GM19043 (cell line): ENCODE measurements at regions not wholly inside any gene's neighbourhood (a gene's known extent, or its start where the extent isn't known, plus 50 kb on each side); places are given as distances from the start of the nearest gene placed in this dataset.

Experiments
- ATAC-seq: cut with Tn5 transposase; IDR thresholded peaks from one replicate; pipeline ENCODE4 v1.9.1; 2021; ENCODE audit warnings: low read depth; ENCODE audit not compliant: unreplicated experiment

DNA sequence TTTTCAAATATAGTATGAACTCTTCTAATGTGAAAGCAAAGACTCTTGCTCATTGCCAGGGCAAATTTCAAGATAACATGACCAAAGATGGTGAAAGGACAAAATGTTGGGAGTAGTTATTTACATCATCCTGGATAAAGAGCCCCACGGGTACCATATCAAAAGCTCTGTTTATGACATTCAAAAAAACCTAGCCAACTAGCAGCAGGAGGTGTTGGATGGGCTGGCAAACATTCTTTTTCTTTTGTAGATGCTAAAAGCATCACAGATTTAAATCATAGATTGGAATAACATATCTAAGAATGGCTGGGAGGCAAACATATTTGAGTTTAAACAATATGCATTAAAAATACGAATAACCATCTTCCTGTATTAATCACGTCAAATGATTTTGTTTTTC is 153.5 kb downstream of the ICOS start:
- ATAC-seq: no peak

GRCh38 chr2:204104811-204105210 is 168.2 kb downstream of the ICOS start:
- no peak for ATAC-seq

GRCh38 chr2:204108330-204108751 is 171.8 kb downstream of the ICOS start:
- ATAC-seq: no peak

DNA sequence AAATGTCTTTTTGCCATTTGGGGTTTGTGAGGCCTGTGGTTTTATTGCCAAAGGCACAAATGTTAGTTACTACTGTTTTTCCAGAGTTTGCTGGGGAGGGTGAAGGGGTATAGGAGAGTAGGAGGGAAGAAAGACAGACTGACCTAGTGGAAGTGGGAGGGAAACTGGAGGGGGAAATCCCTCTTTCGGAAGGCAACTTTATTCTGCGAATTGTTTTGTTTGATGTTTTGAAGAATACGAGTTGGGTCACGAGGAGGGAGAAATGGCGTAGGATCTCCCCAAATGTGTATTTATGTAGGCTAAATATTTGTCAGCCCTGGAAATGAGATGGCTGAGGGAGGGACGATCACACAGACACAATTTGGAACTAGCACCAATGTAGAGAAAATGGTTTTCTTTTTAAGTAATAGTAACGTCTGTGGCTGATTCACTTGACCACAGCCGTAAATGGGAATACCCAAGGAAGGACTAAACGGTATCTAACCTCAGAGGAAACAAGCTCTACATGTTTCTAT is 172.3 kb downstream of the ICOS start:
- ATAC-seq: no peak

DNA sequence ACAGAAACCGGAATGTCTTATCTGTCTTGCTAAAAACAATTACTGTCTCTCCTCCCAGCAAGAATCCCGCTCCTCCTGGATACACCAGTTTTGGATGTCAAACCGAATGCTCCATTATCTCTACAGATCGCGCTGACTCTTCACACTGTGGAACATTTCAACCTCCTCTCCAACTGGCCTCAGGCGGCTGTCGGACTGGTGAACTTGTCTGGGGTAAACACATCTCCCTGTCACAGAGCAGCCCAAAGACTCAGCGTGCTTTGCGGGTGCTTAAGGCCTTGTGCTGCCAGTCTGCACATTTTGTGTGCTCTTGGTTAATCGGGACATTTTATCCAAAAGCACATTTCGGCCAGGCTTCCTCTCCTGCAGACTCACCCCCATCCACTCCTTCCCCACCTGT is 173.1 kb downstream of the ICOS start:
- ATAC-seq: no peak

GRCh38 chr2:204110338-204110741 is 173.8 kb downstream of the ICOS start:
- ATAC-seq: peak; percentile 97

GRCh38 chr2:204110751-204111516 is 174.4 kb downstream of the ICOS start:
- ATAC-seq: no peak

DNA sequence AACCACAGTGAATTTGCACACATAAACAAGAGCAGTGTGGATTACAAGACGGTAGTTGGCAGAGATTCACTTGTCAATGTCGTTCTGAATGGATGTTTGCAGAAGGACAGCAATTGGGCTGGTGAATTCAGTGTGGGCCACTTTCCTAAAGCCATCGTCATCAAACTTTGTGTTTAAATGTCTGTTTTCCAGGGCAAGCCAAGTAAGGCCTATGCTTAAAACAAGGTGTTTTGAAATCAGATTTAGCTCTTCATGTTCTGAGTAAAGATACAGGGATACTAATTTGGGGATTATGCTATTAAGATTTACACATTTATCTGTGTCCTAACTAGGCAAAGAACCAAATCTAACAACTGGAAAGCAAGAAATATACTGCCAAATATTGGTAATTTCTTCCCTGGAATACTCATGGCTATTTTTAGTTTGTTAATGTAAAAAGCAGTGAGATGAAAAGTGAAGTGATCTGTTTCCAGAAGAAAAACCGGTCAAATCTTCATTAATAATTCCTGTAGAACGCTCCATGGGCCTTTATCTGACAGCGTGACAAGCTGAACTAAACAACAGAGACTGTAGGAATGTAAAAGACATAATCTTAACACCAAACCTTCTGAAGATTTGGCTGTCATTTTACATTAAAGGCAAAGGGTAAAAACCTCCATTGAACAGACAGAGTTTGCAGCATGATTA is 175.7 kb downstream of the ICOS start:
- ATAC-seq: no peak

- ATAC-seq: no peak
These were observed 178.0 kb downstream of the ICOS start for GRCh38 chr2:204114295-204115136.

DNA sequence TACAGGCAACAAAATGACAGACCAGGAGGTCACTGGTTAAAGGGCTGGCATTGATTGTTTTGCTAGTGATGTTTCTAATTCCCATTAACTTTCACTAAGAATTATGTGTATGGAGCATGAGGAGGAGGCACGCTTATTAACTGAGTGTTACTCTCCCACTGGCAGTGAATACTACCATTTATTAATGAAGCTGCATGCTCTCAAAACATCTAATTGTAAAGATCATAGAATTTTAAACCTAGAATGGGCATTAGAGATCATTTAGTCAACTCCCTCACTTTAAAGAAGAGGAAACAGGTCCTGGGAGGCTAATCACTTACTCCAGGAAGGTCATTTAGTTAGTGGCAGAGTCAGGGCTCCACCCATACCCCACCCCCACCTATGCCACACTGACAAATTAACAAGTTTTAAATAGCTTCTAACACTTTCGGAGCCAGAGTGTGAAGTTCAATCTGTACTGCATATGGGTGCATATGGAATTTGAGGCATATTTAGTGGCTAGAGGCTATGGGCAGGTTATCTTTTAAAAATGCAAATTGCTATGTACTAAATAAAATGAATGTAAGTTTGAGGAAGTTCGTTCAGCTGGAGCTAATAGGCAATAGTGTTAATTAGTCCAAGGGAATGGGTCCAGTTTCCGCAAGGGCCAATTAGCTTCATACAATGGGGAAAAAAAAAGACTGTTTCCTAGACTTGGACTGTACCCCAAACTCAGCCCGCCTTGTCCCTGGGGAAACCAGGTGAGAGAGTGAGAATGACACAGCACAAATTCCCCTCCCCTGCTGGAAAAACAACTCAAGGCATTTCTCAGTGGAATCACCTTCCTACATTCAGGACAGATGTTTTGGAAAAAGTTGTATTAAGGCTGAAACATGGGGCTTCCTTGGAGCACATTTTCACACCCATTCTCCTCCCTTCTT is 178.8 kb downstream of the ICOS start:
- no peak for ATAC-seq

DNA sequence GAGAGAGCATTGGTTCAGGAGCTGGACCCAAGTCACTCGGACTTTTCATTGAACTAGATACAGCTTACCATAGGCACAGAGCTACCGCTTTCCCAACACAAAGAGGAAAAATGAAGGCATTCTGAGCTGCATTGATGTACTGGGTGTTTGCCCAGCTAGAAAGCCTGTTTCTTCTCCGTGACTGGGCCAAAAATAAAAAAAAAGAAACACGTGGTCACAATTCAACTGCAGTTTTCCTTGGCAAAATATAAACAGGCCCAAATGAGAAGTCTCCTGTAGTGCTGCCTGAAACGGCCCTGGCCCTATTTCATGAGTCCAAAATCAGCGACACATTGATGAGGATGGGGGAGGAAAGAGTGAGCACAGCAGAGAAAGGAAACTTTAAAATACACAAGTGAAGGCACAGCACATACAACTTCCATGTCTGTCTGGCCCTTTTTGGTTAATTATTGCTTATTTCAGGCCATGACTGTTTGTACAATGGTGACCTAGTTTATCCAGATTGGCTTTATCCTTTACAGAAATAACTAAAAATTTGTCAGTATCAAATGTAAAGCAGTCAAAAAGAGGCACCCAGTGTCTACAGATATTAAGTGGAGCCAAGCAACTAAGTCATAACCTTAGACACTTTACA is 179.7 kb downstream of the ICOS start:
- no peak for ATAC-seq

- ATAC-seq: no peak
These were observed 185.9 kb downstream of the ICOS start for GRCh38 chr2:204122425-204122824.

- no peak for ATAC-seq
These were observed 187.7 kb downstream of the ICOS start for GRCh38 chr2:204124140-204124750.

DNA sequence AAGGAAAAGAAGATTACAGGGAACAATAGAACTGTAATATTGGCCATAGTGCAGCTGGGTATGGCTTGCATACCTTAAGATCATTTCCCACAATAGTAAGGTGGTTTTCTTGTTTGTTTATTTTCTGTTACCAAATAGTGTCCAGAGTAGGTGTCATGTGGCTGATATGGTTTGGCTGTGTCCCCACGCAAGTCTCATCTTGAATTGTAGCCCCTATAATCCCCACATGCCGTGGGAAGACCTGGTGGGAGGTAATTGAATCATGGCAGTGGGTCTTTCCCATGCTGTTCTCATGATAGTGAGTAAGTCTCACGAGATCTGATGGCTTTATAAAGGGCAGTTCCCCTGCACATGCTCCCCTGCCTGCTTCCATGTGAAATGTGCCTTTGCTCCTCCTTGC is 190.1 kb downstream of the ICOS start:
- no peak for ATAC-seq

GRCh38 chr2:204127238-204127637 is 190.7 kb downstream of the ICOS start:
- no peak for ATAC-seq

DNA sequence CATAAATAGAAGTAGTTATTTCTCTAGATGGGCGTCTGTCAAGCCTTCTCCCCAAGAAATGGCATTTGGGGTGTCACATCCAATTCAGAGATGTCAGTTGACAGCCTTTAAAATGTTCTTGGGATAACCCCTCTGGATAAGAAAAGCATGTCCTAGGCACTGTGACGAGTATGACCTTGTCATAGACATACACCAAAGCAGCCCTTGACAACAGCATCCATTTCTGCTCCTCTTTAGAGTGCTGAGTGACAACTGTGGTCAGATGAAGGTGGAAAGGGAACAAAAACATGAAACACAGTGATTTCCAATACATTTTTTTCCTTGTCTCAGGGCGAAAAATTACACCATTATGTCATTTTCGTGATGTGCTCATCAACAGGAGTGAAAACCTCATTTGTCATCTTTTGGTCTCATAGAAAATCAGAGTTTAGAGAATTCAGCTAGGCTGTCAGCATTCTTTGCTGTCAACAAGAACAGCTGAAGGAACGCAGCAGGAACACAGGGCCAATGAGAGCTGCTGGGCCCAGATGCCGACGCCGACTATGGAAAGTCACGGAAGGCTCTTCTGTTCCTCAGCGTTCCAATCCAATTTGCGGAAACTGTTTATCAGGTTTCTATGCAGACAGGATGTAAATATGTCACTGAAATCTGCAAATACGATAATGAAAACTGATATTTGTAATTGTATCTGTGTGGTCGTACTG is 193.2 kb downstream of the ICOS start:
- no peak for ATAC-seq

- no peak for ATAC-seq
These were observed 195.1 kb downstream of the ICOS start for GRCh38 chr2:204131621-204132020.

DNA sequence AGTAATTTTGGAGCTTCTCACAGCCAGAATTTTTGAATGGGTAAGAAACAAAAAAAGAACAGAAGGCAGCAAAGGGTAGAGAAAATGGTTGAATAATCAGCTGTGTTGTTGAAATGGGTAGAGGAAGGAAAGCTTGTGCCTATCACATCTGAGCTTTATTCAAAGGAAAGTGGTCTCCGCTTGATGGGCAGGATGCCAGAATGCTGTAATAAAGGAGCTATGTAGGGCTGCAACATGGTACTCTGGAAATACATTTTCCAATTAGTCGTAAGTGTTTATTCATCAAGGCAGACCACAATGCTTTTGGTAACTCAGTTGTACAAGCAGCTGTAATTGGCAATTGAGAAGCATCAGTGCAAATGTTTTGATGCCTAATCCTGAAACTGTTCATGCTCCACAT is 196.9 kb downstream of the ICOS start:
- no peak for ATAC-seq

DNA sequence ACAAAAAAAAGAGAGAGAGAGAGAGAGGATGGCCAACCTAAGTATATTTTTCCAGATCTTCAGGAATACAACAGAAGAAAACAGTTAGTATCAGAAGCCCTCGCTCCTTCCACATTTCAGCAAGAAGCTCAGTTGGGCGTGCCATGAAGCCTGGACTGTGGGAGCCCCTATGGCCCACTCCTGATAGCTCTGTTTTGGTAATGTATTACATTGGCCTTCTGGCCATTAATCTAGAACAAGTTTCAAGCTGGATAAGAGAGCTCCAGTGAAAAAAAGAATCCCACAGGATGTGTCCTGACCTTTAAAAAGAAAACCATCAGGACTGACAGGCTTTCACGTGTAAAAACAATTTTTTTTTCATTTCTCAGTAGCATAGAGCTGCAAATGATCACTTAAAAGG is 197.9 kb downstream of the ICOS start:
- no peak for ATAC-seq
